Fibroblast of upper back skin (primary cell): ENCODE measurements at regions not wholly inside any gene's neighbourhood (a gene's known extent, or its start where the extent isn't known, plus 50 kb on each side); places are given as distances from the start of the nearest gene placed in this dataset.
"Not testable (repeated sequence)": the region's sequence is repeated elsewhere in the genome, so short reads cannot be mapped to it uniquely, and the experiment has no call there.

Experiments used
- DNase-seq: peaks from one replicate; pipeline ENCODE4 v3.0.0-alpha.2; 2013

GRCh38 chr2:242010252-242011166 lies 141.0 kb downstream of the RTP5 start:
- DNase-seq = peak; percentile 18

DNA sequence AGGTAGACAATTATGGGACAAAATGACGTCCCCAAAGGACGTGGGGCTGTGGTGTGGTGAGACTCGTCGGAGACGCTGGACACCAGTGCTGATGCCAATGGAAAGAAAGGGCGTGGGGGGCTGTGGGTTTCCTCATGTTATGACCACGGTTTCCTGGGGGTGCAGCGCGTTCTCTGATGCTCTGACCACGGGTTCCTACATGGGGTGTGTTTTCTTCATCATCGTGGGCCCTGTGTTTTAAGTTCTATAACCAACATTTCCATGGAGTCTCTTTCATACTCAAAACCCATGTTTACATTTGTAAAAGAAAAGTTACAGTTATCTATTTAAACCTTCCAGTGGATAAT lies 141.6 kb downstream of the RTP5 start:
- DNase-seq = no peak

GRCh38 chr2:242011516-242011915 lies 142.0 kb downstream of the RTP5 start:
- no peak for DNase-seq

- no peak for DNase-seq
Measured at GRCh38 chr2:242011991-242012764, 142.6 kb downstream of the RTP5 start.

DNA sequence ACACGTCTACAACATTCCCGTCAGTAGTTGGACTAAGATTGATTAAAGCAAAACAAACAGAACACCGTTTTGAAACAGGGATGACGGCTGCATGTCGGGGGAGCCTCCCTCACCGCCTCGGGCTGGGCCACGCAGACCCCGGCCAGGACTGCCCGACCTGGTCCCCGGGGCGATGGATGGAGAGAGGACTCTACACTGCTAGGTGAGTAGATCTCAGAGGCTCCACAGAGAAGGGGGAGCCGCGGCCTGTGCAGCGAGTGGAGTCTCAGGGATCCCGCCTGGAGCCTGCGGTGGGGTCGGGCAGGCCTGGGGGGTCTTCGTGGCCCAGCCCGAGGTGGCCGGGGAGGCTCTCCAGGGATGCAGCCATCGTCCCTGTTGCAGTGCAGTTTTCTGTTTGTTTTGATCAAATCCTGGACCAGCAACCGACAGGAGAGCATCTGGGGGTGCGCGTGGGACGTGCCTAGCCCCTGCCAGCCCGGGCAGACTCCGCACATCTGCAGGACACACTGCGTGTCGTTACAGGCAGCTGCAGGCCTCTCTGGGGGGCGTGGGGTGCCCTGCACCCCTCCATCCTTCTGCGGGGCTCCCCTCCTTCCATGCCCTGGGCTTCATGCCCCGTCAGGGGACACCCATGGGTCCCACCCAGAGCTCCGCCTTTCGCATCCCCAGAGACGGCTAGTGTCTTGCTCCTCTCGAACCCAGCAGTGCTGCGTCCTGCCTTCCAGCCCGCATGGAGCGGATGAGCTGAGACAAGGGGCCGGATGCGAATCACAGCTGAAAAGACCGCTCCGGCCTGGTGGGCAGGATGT lies 143.6 kb downstream of the RTP5 start:
- no peak for DNase-seq

DNA sequence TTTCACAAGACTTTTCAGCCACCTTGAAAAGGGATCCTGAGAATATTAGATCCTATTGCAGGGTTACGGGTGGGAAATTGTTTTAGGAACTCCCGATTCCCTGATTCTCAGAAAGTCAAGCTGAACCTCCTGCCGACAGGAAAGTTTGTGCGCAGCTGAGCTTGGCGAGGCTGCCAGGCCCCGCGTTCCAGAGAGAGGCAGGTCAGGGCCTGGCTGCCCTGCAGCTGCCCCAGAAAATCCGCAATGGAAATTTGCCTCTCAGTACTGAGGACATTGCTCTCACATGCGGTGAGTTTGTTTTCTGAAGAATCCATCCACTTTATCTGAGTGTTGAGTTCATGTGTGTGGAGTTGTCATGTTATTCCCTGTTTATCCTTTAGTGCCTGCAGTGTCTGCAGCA lies 144.2 kb downstream of the RTP5 start:
- no peak for DNase-seq

- DNase-seq = no peak
Measured at GRCh38 chr2:242015108-242016065, 145.9 kb downstream of the RTP5 start.

DNA sequence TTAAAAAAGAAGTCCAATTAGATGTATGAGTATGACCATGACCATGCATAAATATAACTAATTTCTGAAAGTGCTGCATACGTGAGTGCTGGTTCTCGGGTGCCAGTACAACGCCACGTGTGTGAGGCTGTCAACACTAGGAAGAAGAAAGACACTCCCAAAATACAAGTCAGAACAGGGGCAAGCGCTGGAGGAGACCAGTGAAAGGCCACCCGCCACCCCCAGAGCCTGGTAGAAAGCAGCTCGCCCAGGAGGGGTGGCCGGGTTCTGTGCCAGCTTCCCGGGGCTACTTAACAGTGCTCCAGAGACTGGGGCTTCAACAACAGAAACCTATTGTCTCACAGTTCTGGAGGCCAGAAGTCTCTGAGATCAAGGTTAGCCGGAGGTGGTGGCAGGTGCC lies 147.6 kb downstream of the RTP5 start:
- no peak for DNase-seq

DNA sequence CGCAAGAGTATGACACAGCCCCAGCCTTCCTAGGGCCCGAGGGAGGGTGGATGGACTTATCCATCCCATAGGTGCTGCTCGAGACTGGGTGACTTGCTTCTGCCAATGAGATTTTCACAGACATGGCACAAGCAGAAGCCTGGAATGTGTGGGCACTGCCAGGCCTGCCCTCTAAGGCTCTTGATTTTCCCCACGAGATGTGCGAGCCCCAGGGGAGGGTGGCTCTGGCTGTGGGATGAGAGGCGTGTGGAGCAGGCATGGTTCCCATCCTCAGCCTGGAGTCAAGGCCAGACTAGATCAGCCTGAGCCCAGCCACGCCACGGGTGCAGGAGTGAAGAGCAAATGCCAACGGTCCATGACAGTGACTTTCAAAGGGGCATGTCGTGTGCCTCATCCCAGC lies 148.9 kb downstream of the RTP5 start:
- not testable (repeated sequence) for DNase-seq

GRCh38 chr2:242019344-242019743 lies 149.8 kb downstream of the RTP5 start:
- no peak for DNase-seq

- peak; percentile 7 for DNase-seq
Measured at GRCh38 chr2:242020196-242021004, 150.9 kb downstream of the RTP5 start.

GRCh38 chr2:242022550-242023290 lies 153.2 kb downstream of the RTP5 start:
- no peak for DNase-seq

DNA sequence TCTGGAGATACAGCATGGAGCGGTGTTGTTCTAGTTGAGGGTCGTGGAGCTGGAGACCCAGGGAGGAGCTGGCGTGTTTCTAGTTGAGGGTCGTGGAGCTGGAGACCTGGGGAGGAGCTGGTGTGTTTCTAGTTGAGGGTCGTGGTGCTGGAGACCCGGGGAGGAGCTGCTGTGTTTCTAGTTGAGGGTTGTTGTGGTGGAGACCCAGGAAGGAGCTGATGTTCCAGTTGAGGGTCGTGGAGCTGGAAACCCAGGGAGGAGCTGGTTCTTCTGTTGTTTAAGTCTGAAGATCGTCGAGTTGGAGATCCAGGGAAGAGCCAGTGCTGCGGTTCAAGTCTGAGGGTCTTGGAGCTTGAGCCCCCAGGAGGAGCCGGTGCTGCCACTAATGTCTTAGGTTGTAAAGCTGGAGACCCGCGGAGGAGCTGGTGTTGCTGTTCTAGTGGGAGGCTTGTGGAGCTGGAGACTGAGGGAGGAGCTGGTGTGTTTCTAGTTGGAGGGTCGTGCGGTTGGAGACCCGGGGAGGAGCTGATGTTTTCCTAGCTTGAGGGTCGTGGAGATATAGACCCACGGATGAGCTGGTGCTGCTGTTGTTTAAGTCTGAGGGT lies 155.3 kb downstream of the RTP5 start:
- no peak for DNase-seq

GRCh38 chr2:242027676-242028450 lies 158.3 kb downstream of the RTP5 start:
- no peak for DNase-seq

DNA sequence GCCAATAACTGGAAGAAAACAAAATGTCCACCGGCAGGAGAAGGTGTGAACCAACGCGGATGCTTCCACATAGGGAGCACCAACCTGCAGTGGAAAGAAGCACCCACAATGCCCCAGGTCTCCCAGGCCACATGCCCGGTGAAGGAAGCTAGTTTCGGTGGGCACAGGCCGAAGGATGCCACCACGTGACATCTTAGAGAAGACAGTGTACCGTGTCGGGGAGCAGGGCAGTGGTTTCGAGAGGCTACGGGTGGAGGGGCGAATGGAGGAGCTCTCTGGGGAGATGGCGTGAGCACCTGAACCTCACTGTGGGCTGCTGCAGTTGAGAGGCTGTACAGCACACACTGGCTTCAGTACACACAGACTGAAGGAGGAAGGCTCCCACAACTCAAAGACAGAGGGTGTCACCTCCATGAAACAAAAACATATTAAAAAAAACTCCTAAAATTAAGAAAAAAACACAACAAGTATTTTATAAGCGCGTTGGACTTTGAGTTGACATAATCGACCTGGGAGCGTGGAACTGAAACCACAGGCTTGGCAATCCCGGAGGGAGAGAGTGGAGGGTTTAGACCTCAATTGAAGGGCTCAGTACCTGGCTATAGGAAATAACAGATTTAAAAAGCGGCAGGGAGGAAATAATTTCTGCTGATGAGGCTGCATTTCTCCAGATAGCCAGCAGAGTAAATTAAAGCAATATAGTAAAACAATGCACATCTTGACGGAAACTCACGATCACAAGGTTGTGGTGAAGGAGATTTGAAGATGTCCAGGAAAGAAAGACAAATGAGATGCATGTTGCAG lies 160.1 kb downstream of the RTP5 start:
- DNase-seq = no peak

- no peak for DNase-seq
Measured at GRCh38 chr2:242030226-242030575, 160.7 kb downstream of the RTP5 start.

DNA sequence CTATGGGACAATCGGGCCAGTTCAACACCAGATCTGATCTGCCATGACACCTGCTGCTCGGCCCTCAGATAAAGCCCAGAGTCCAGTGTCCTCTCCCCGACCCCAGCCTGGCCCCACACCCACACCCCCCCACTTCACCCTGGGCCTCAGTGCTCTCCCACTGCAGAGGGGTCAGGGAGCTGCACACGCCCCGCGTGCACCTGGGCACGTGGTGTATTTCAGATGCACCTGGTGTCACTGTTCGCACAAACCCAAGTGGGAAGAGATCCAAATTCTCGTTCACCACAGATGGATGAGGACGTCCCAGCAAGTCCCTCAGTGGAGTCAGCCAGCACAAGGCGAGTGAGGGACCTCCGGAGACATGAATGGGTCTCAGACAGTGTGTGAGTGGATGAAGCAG lies 161.3 kb downstream of the RTP5 start:
- no peak for DNase-seq

DNA sequence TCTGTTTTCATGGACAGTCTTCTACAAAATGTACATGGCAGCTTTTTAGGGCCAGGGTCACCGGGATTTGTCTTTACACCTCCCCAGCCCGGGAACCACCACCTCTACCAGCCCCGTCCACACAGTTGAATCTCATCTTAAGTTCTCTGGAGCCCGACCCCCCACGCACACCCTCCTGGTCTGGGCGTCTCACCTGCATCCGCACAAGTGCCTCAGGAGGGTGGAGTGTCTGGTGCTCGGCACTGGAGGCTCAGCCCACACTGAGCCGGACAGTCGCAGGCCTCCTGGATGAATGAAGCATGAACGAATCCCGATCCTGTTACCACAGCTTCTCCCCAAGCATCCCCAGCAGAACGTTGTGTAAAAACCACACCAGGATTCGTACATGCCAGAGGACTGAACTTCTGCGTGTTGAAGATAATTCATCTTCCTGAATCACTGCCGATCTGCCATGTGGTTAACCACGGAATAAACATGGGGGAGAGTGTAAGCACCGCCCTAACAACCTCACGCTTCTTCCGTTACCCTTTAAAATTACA lies 162.0 kb downstream of the RTP5 start:
- peak; percentile 93 for DNase-seq
